Upper lobe of left lung (tissue), 6 donors: ENCODE measurements at regions not wholly inside any gene's neighbourhood (a gene's known extent, or its start where the extent isn't known, plus 50 kb on each side); places are given as distances from the start of the nearest gene placed in this dataset.

ENCODE experiments used
- ATAC-seq, 2 donors: fragments of 200-7000 bp; cut with Tn5 transposase; one replicate each; pipeline ENCODE4 v1.9.1; 2022; ENCODE audit warnings: mild to moderate bottlenecking in 2 of 2, moderate library complexity in 2 of 2; ENCODE audit not compliant: low FRiP score in 2 of 2
- DNase-seq, 2 donors: peaks; one replicate each; pipeline ENCODE4 v3.0.0-alpha.2; 2019 to 2020
- H3K27ac ChIP-seq, 4 donors: fragments of 200-600 bp; sonication (generic); one replicate each; pipeline ENCODE4 v1.5.1; 2016 to 2019
- H3K27me3 ChIP-seq, 4 donors: fragments of 200-600 bp; sonication (generic); one replicate each; pipeline ENCODE4 v1.5.1; 2017 to 2019
- H3K36me3 ChIP-seq, 4 donors: fragments of 200-600 bp; sonication (generic); one replicate each; pipeline ENCODE4 v1.5.1; 2016 to 2019
- H3K4me1 ChIP-seq, 4 donors: fragments of 200-600 bp; sonication (generic); one replicate each; pipeline ENCODE4 v1.5.1; 2018 to 2019
- H3K4me3 ChIP-seq, 4 donors: fragments of 200-600 bp; sonication (generic); one replicate each; pipeline ENCODE4 v1.5.1; 2017 to 2019; ENCODE audit warnings: mild to moderate bottlenecking in 2 of 4, moderate library complexity in 1 of 4
- H3K9me3 ChIP-seq, 4 donors: fragments of 200-600 bp; sonication (generic); one replicate each; pipeline ENCODE4 v1.5.1; 2018 to 2019
- EP300 ChIP-seq, 4 donors: sonication (generic); formaldehyde crosslinking; IDR thresholded peaks; one replicate each; pipeline ENCODE4 v1.5.1; 2017; ENCODE audit warnings: antibody characterized with exemption in 4 of 4, control low read depth in 2 of 4
- POLR2A ChIP-seq, 4 donors: fragments of 450-650 bp; IDR thresholded peaks; one replicate each; pipeline ENCODE4 v1.5.1; 2016 to 2017; ENCODE audit warnings: antibody characterized with exemption in 4 of 4, mild to moderate bottlenecking in 2 of 4
- POLR2AphosphoS5 ChIP-seq, 2 donors: sonication (generic); formaldehyde crosslinking; IDR thresholded peaks; one replicate each; pipeline ENCODE4 v1.5.1; 2017; ENCODE audit warnings: antibody characterized with exemption in 2 of 2
- WGBS, 2 donors: methylation state at CpG; one replicate each; pipeline ENCODE4 v1.1.5; 2017 to 2018; 5-methylcytosine and 5-hydroxymethylcytosine counted together
- TF ChIP-seq, protein P1 (sequence below), 6 experiments: fragments of 450-650 bp in 4 of 6; fragments of 200-600 bp in 2 of 6; sonication (generic) in 2 of 6; IDR thresholded peaks; one replicate each; pipeline ENCODE4 v1.5.1; 2016 to 2019; ENCODE audit warnings: antibody characterized with exemption in 6 of 6
- donor health status: DM: no; HTN: no; CAD: no; lungs with moderate emphysema.
- donor health status: DM: no; HTN: yes; CAD: no; lungs with severe emphysema.

DNA sequence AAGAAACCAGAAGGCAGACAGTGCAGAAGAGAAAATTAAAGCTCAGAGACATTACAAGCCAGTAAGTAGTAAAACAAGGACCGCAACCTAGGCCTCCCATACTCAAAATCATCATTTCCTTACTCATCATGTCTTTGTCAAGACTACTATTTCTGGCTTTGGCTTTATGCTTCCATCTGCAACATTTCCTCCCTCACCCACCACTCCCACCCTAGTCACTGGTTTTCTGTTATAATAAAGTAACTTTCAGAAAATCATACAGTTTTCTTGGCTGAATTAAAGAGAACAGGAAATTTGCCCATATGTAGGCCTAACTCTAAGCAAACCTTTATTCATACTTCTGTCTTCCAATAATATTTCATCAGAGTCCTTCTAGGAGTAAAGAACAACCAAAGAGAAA, 247.6 kb upstream of the RORA start:
- no peak overlapping the region for H3K27ac ChIP-seq
- no peak overlapping the region for H3K4me3 ChIP-seq
- no peak for TF ChIP-seq POLR2A (IDR thresholded peaks at IDR 0.05)
- TF ChIP-seq, protein P1, sequence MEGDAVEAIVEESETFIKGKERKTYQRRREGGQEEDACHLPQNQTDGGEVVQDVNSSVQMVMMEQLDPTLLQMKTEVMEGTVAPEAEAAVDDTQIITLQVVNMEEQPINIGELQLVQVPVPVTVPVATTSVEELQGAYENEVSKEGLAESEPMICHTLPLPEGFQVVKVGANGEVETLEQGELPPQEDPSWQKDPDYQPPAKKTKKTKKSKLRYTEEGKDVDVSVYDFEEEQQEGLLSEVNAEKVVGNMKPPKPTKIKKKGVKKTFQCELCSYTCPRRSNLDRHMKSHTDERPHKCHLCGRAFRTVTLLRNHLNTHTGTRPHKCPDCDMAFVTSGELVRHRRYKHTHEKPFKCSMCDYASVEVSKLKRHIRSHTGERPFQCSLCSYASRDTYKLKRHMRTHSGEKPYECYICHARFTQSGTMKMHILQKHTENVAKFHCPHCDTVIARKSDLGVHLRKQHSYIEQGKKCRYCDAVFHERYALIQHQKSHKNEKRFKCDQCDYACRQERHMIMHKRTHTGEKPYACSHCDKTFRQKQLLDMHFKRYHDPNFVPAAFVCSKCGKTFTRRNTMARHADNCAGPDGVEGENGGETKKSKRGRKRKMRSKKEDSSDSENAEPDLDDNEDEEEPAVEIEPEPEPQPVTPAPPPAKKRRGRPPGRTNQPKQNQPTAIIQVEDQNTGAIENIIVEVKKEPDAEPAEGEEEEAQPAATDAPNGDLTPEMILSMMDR (IDR thresholded peaks at IDR 0.05), result no peak
- no peak for TF ChIP-seq EP300 (IDR thresholded peaks at IDR 0.05)
- TF ChIP-seq POLR2AphosphoS5 (IDR thresholded peaks at IDR 0.05), result no peak
- 85 to 93% methylated on average over 1 of the region's 1 CpG for WGBS, 2 donors
- no peaks in the 10 kb centered on the region for H3K36me3 ChIP-seq
- ATAC-seq, result no peak
- no peaks in the 10 kb centered on the region for H3K9me3 ChIP-seq
- DNase-seq, result no peak
- no peaks in the 10 kb centered on the region for H3K27me3 ChIP-seq
- no peaks in the 10 kb centered on the region for H3K4me1 ChIP-seq

DNA sequence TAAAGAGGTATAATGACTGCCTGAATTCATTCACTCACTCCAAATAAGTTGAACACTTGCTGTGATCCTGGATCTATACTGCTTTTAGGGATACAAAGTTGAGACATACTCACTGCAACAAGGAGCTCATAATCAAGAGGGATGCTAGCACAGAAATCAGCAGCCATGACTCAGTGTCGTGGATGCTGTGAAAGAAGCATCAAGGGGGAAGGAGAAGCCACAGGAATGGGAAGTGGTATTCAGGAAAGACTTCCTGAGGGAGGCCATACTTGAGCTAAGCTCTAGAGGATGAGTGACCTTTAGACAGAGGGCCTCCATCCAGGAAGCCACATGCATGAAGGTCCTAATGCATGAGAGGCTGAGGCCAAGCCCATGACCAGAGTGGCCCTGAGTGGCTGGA, 245.7 kb upstream of the RORA start:
- no peaks in the 10 kb centered on the region for H3K27me3 ChIP-seq
- no peaks in the 10 kb centered on the region for H3K9me3 ChIP-seq
- no peak overlapping the region for H3K27ac ChIP-seq
- WGBS, 2 donors, result 50 to 75% methylated on average over 1 of the region's 1 CpG
- no peak overlapping the region for H3K4me3 ChIP-seq
- no peak for TF ChIP-seq POLR2A (IDR thresholded peaks at IDR 0.05)
- TF ChIP-seq, protein P1 (IDR thresholded peaks at IDR 0.05), result no peak
- no peak for TF ChIP-seq EP300 (IDR thresholded peaks at IDR 0.05)
- TF ChIP-seq POLR2AphosphoS5 (IDR thresholded peaks at IDR 0.05), result no peak
- no peak for DNase-seq
- no peak for ATAC-seq
- no peaks in the 10 kb centered on the region for H3K4me1 ChIP-seq
- H3K36me3 ChIP-seq, result no peaks in the 10 kb centered on the region

DNA sequence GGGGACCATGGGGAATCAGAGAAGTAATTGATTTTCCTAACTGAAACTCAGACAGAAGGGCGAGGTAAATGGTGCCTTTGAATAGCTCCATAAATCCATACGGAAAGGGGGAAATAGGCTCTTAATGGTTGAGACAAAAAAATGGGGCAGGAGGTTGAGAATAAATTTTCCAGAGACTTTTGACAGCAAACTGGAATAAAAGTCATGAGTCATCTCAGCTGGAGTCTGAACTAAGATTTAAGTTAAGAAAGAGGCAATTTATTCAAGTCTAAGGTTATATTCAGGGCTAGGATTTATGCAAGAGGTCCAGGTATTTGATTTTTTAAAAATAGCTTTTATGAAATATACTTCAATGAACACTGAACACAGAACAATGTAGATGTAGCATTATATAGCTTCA, 238.7 kb upstream of the RORA start:
- TF ChIP-seq POLR2AphosphoS5 (IDR thresholded peaks at IDR 0.05), result no peak
- no peak for TF ChIP-seq EP300 (IDR thresholded peaks at IDR 0.05)
- no peak for TF ChIP-seq POLR2A (IDR thresholded peaks at IDR 0.05)
- TF ChIP-seq, protein P1 (IDR thresholded peaks at IDR 0.05), result no peak
- DNase-seq, result no peak
- WGBS, 2 donors, result 65 to 66% methylated on average over 2 of the region's 2 CpGs
- ATAC-seq, result no peak
- Histone ChIP-seq H3K4me1 (no peaks in the 10 kb centered on the region), H3K27ac (no peak overlapping the region), H3K27me3 (no peaks in the 10 kb centered on the region), H3K36me3 (no peaks in the 10 kb centered on the region), H3K4me3 (no peak overlapping the region), H3K9me3 (no peaks in the 10 kb centered on the region)

DNA sequence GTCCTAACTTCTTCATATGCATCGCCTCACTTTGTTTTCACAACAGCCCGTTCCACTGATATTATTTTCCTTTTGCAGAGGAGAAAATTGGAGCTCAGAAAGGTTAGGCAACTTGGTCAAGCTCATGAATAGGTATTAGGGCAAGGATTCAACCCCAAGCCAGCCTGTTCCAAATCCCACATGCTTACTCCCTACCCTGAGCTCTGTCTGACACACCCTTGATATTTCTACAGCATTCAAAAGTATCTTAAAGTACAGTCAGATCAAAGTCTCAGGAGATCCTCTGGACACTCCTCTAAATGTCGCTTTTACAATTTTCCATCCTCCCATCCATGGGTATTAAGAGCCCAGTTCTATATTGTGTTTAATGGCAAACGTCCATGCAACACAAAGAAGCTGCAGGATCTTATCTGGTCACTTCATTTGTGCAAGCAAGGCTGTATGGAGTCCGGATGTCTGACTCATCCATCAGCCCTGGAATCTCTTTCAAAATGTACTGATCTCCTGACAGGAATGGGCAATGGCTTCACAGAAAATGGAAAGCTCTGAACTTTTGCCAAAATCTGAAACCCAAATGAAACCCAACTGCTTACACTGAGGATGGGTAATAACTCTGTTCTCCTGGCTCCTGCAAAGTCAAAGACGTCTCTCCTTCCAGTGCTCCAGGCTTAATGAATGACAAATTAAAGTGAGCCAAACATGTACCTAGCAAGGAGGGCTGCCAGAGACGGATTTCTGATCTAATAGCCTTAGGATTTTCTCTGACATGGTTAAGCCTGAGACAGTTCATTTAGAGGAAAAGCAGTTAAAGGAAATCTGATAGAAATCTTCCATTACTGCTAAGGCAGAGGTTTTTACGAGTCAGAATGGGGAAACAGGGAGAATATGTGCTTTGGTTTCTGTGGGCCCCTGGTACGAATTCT, 230.9 kb upstream of the RORA start:
- no peaks in the 10 kb centered on the region for H3K9me3 ChIP-seq
- 64 to 65% methylated on average over 8 to 9 of the region's 9 CpGs for WGBS, 2 donors
- DNase-seq (no peak), ATAC-seq (no peak)
- H3K36me3 ChIP-seq, result no peaks in the 10 kb centered on the region
- no peak overlapping the region for H3K4me3 ChIP-seq
- TF ChIP-seq POLR2A (IDR thresholded peaks at IDR 0.05) (no peak), POLR2AphosphoS5 (IDR thresholded peaks at IDR 0.05) (no peak), EP300 (IDR thresholded peaks at IDR 0.05) (no peak)
- TF ChIP-seq, protein P1 (IDR thresholded peaks at IDR 0.05), result no peak
- no peaks in the 10 kb centered on the region for H3K4me1 ChIP-seq
- H3K27me3 ChIP-seq, result no peaks in the 10 kb centered on the region
- no peak overlapping the region for H3K27ac ChIP-seq
